ENCODE measurements at regions not wholly inside any gene's neighbourhood (a gene's known extent, or its start where the extent isn't known, plus 50 kb on each side); places are given as distances from the start of the nearest gene placed in this dataset.

GRCh38 chr1:87265786-87266185, 62.9 kb upstream of the LMO4 start:
- TF ChIP-seq CTCF (IDR thresholded peaks at IDR 0.05) (no peak), EZH2phosphoT487 (IDR thresholded peaks at IDR 0.05; ENCODE audit: borderline replicate concordance, low read depth) (no peak)

All from SK-N-SH (cell line).